Prostate gland (tissue), 2 donors: ENCODE measurements at regions not wholly inside any gene's neighbourhood (a gene's known extent, or its start where the extent isn't known, plus 50 kb on each side); places are given as distances from the start of the nearest gene placed in this dataset.

Experiments used
- DNase-seq: peaks from one replicate; pipeline ENCODE4 v3.0.0-alpha.2; 2019; ENCODE audit warnings: low spot score
- H3K27ac ChIP-seq, 2 donors: fragments of 200-600 bp; sonication (generic); 2 replicates each; pipeline ENCODE4 v1.5.1; 2017 to 2019
- H3K27me3 ChIP-seq: fragments of 200-600 bp; sonication (generic); replicated peaks from 2 replicates; pipeline ENCODE4 v1.5.1; 2019; ENCODE audit not compliant: insufficient read depth
- H3K36me3 ChIP-seq, 2 donors: fragments of 200-600 bp; sonication (generic); 1 replicate in 1 of 2; 2 replicates in 1 of 2; pipeline versions ENCODE4 v1.5.1 to v1.8.1; 2017 to 2019
- H3K4me1 ChIP-seq: fragments of 200-600 bp; sonication (generic); replicated peaks from 2 replicates; pipeline ENCODE4 v1.5.1; 2019
- H3K4me3 ChIP-seq, 2 donors: fragments of 200-600 bp; sonication (generic); 2 replicates each; pipeline ENCODE4 v1.5.1; 2017 to 2019
- H3K9me3 ChIP-seq: fragments of 200-600 bp; sonication (generic); 2 replicates; pipeline ENCODE4 v1.5.1; 2017
- CTCF ChIP-seq, 4 experiments: fragments of 200-600 bp in 2 of 4; fragments of 450-650 bp in 2 of 4; sonication (generic) in 2 of 4; IDR thresholded peaks; 1 replicate in 3 of 4; 2 replicates in 1 of 4; pipeline ENCODE4 v1.5.1; 2016 to 2019; ENCODE audit warnings: antibody characterized with exemption in 4 of 4, mild to moderate bottlenecking in 2 of 4, moderate library complexity in 2 of 4
- POLR2A ChIP-seq: fragments of 450-650 bp; IDR thresholded peaks from one replicate; pipeline ENCODE4 v1.6.1; 2016; ENCODE audit warnings: antibody characterized with exemption, mild to moderate bottlenecking
- POLR2AphosphoS5 ChIP-seq: sonication (generic); formaldehyde crosslinking; IDR thresholded peaks from one replicate; pipeline ENCODE4 v1.6.1; 2017; ENCODE audit warnings: antibody characterized with exemption
- WGBS: methylation state at CpG from one replicate; pipeline ENCODE4 v1.1.5; 2018; 5-methylcytosine and 5-hydroxymethylcytosine counted together
- intact Hi-C: fragments of 100-400 bp; cut with DNase I; formaldehyde crosslinking; loops from one replicate; pipeline ENCODE4 v1.14.2; 2022

GRCh38 chr22:47569389-47570299 lies 807.2 kb downstream of the TBC1D22A start:
- Histone ChIP-seq H3K27ac (no peak overlapping the region), H3K9me3 (no peaks in the 10 kb centered on the region), H3K36me3 (no peaks in the 10 kb centered on the region), H3K27me3 (no peaks in the 10 kb centered on the region), H3K4me3 (no peak overlapping the region), H3K4me1 (no peaks in the 10 kb centered on the region)
- WGBS, result 92% methylated on average over 17 of the region's 17 CpGs
- intact Hi-C loops, result loop anchor here (10.0 kb wide), 1 partner anchor 725 kb away; no protein-coding TSS in a partner anchor
- TF ChIP-seq CTCF (IDR thresholded peaks at IDR 0.05) (no peak), POLR2AphosphoS5 (no peak), POLR2A (no peak)
- no peak for DNase-seq

- Histone ChIP-seq H3K36me3 (no peaks in the 10 kb centered on the region), H3K27ac (no peak overlapping the region), H3K27me3 (no peaks in the 10 kb centered on the region), H3K4me3 (no peak overlapping the region), H3K4me1 (no peaks in the 10 kb centered on the region), H3K9me3 (no peaks in the 10 kb centered on the region)
- 91% methylated on average over 8 of the region's 8 CpGs for WGBS
- TF ChIP-seq POLR2AphosphoS5, result no peak
- TF ChIP-seq POLR2A, result no peak
- no peak for TF ChIP-seq CTCF (IDR thresholded peaks at IDR 0.05)
- intact Hi-C loops, result no loop called here
- DNase-seq, result no peak
Observed at GRCh38 chr22:47568700-47569099, 806.2 kb downstream of the TBC1D22A start.

- H3K27ac ChIP-seq, result no peak overlapping the region
- H3K36me3 ChIP-seq, result no peaks in the 10 kb centered on the region
- H3K27me3 ChIP-seq, result peaks cover 1% of the 10 kb centered on the region
- no peak for TF ChIP-seq CTCF (IDR thresholded peaks at IDR 0.05)
- TF ChIP-seq POLR2AphosphoS5, result no peak
- no peak for TF ChIP-seq POLR2A
- no peaks in the 10 kb centered on the region for H3K9me3 ChIP-seq
- no peak for DNase-seq
- no peak overlapping the region for H3K4me3 ChIP-seq
- intact Hi-C loops, result no loop called here
- H3K4me1 ChIP-seq, result no peaks in the 10 kb centered on the region
- 88% methylated on average over 25 of the region's 25 CpGs for WGBS
Observed at GRCh38 chr22:47567126-47568090, 805.0 kb downstream of the TBC1D22A start.

- H3K27me3 ChIP-seq, result peaks cover 1% of the 10 kb centered on the region
- intact Hi-C loops, result no loop called here
- no peaks in the 10 kb centered on the region for H3K9me3 ChIP-seq
- no peak overlapping the region for H3K4me3 ChIP-seq
- H3K27ac ChIP-seq, result no peak overlapping the region
- no peak for DNase-seq
- no peak for TF ChIP-seq CTCF (IDR thresholded peaks at IDR 0.05)
- TF ChIP-seq POLR2A, result no peak
- no peak for TF ChIP-seq POLR2AphosphoS5
- WGBS, result 84% methylated on average over 12 of the region's 12 CpGs
- no peaks in the 10 kb centered on the region for H3K36me3 ChIP-seq
- H3K4me1 ChIP-seq, result no peaks in the 10 kb centered on the region
Observed at GRCh38 chr22:47566491-47566890, 804.0 kb downstream of the TBC1D22A start.
